Upper lobe of left lung (tissue), 4 donors: ENCODE measurements at regions not wholly inside any gene's neighbourhood (a gene's known extent, or its start where the extent isn't known, plus 50 kb on each side); places are given as distances from the start of the nearest gene placed in this dataset.

Experiments
- EP300 ChIP-seq, 4 donors: sonication (generic); formaldehyde crosslinking; IDR thresholded peaks; one replicate each; pipeline ENCODE4 v1.5.1; 2017; ENCODE audit warnings: antibody characterized with exemption in 4 of 4, control low read depth in 2 of 4
- POLR2A ChIP-seq, 4 donors: fragments of 450-650 bp; IDR thresholded peaks; one replicate each; pipeline ENCODE4 v1.5.1; 2016 to 2017; ENCODE audit warnings: antibody characterized with exemption in 4 of 4, mild to moderate bottlenecking in 2 of 4
- POLR2AphosphoS5 ChIP-seq, 2 donors: sonication (generic); formaldehyde crosslinking; IDR thresholded peaks; one replicate each; pipeline ENCODE4 v1.5.1; 2017; ENCODE audit warnings: antibody characterized with exemption in 2 of 2
- TF ChIP-seq, protein P1 (sequence below), 6 experiments: fragments of 450-650 bp in 4 of 6; fragments of 200-600 bp in 2 of 6; sonication (generic) in 2 of 6; IDR thresholded peaks; one replicate each; pipeline ENCODE4 v1.5.1; 2016 to 2019; ENCODE audit warnings: antibody characterized with exemption in 6 of 6

DNA sequence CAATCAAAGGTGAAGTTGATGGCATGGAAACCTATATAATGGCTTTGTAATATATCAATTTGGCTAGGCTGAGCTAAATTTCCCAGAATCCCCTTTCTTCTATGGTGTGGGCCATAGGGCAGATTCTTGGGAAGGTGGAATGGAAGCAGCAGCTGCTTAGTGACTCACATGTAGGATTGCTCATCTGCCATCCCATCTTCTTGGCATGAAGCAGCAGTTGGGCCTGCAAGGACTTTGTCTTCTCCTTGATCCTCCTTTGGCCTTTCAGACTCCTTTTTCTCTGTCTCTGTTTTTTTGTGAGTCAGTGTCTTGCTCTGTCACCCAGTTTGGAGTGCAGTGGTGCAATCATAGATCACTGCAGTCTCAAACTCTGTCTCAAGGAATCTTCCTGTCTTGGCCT, 52.6 kb upstream of the CEP162 start:
- TF ChIP-seq, protein P1, sequence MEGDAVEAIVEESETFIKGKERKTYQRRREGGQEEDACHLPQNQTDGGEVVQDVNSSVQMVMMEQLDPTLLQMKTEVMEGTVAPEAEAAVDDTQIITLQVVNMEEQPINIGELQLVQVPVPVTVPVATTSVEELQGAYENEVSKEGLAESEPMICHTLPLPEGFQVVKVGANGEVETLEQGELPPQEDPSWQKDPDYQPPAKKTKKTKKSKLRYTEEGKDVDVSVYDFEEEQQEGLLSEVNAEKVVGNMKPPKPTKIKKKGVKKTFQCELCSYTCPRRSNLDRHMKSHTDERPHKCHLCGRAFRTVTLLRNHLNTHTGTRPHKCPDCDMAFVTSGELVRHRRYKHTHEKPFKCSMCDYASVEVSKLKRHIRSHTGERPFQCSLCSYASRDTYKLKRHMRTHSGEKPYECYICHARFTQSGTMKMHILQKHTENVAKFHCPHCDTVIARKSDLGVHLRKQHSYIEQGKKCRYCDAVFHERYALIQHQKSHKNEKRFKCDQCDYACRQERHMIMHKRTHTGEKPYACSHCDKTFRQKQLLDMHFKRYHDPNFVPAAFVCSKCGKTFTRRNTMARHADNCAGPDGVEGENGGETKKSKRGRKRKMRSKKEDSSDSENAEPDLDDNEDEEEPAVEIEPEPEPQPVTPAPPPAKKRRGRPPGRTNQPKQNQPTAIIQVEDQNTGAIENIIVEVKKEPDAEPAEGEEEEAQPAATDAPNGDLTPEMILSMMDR (IDR thresholded peaks at IDR 0.05): no peak
- TF ChIP-seq POLR2A (IDR thresholded peaks at IDR 0.05) (no peak), POLR2AphosphoS5 (IDR thresholded peaks at IDR 0.05) (no peak), EP300 (IDR thresholded peaks at IDR 0.05) (no peak)
